Fibroblast of gingiva (primary cell): ENCODE measurements at regions not wholly inside any gene's neighbourhood (a gene's known extent, or its start where the extent isn't known, plus 50 kb on each side); places are given as distances from the start of the nearest gene placed in this dataset.

Experiments
- DNase-seq: peaks from one replicate; pipeline ENCODE4 v3.0.0-alpha.2; 2011; ENCODE audit warnings: low read depth

- DNase-seq, result peak; percentile 53
Measured at GRCh38 chr12:104858611-104859543, 99.2 kb downstream of the SLC41A2 start.

GRCh38 chr12:104856531-104856930 is 101.6 kb downstream of the SLC41A2 start:
- DNase-seq, result no peak

- DNase-seq, result no peak
Measured at GRCh38 chr12:104855599-104855998, 102.5 kb downstream of the SLC41A2 start.

GRCh38 chr12:104852896-104853295 is 105.2 kb downstream of the SLC41A2 start:
- no peak for DNase-seq

- DNase-seq, result no peak
Measured at GRCh38 chr12:104852102-104852501, 106.0 kb downstream of the SLC41A2 start.

GRCh38 chr12:104850781-104851180 is 107.3 kb downstream of the SLC41A2 start:
- DNase-seq, result no peak

- DNase-seq, result no peak
Measured at GRCh38 chr12:104846056-104846767, 111.9 kb downstream of the SLC41A2 start.

GRCh38 chr12:104844123-104844522 is 114.0 kb downstream of the SLC41A2 start:
- no peak for DNase-seq

GRCh38 chr12:104840262-104840661 is 117.8 kb downstream of the SLC41A2 start:
- DNase-seq, result no peak

GRCh38 chr12:104835317-104835716 is 122.8 kb downstream of the SLC41A2 start:
- no peak for DNase-seq

- no peak for DNase-seq
Measured at GRCh38 chr12:104834607-104835006, 123.5 kb downstream of the SLC41A2 start.

GRCh38 chr12:104833756-104834155 is 124.3 kb downstream of the SLC41A2 start:
- no peak for DNase-seq

GRCh38 chr12:104828015-104828414 is 130.1 kb downstream of the SLC41A2 start:
- no peak for DNase-seq

- no peak for DNase-seq
Measured at GRCh38 chr12:104827587-104827986, 130.5 kb downstream of the SLC41A2 start.

- no peak for DNase-seq
Measured at GRCh38 chr12:104825408-104825807, 132.7 kb downstream of the SLC41A2 start.

- DNase-seq, result no peak
Measured at GRCh38 chr12:104823985-104824461, 134.1 kb downstream of the SLC41A2 start.

GRCh38 chr12:104822941-104823340 is 135.1 kb downstream of the SLC41A2 start:
- DNase-seq, result no peak

GRCh38 chr12:104816845-104817503 is 141.1 kb downstream of the SLC41A2 start:
- DNase-seq, result no peak

- no peak for DNase-seq
Measured at GRCh38 chr12:104815935-104816334, 142.2 kb downstream of the SLC41A2 start.

- DNase-seq, result no peak
Measured at GRCh38 chr12:104814944-104815343, 143.1 kb downstream of the SLC41A2 start.
